ENCODE measurements at regions not wholly inside any gene's neighbourhood (a gene's known extent, or its start where the extent isn't known, plus 50 kb on each side); places are given as distances from the start of the nearest gene placed in this dataset.
A peak's percentile ranks its signal among the peaks of the same experiment; 100 is the strongest.

GRCh38 chr3:176931991-176932390 is 265.3 kb downstream of the TBL1XR1 start:
- DNase-seq, result no peak

- no peak for DNase-seq
These were observed 266.3 kb downstream of the TBL1XR1 start for GRCh38 chr3:176930942-176931341.

GRCh38 chr3:176928582-176928931 is 268.7 kb downstream of the TBL1XR1 start:
- DNase-seq, result no peak

- DNase-seq, result no peak
These were observed 269.3 kb downstream of the TBL1XR1 start for GRCh38 chr3:176927706-176928581.

GRCh38 chr3:176927280-176927679 is 270.0 kb downstream of the TBL1XR1 start:
- DNase-seq, result no peak

GRCh38 chr3:176926688-176927087 is 270.6 kb downstream of the TBL1XR1 start:
- DNase-seq, result no peak

GRCh38 chr3:176926034-176926433 is 271.2 kb downstream of the TBL1XR1 start:
- no peak for DNase-seq

GRCh38 chr3:176920766-176921160 is 276.5 kb downstream of the TBL1XR1 start:
- no peak for DNase-seq

- DNase-seq, result no peak
These were observed 277.2 kb downstream of the TBL1XR1 start for GRCh38 chr3:176919836-176920765.

- no peak for DNase-seq
These were observed 280.5 kb downstream of the TBL1XR1 start for GRCh38 chr3:176916777-176917176.

GRCh38 chr3:176914764-176915163 is 282.5 kb downstream of the TBL1XR1 start:
- DNase-seq, result no peak

GRCh38 chr3:176911579-176911978 is 285.7 kb downstream of the TBL1XR1 start:
- no peak for DNase-seq

- DNase-seq, result no peak
These were observed 288.2 kb downstream of the TBL1XR1 start for GRCh38 chr3:176909044-176909443.

GRCh38 chr3:176906046-176906905 is 291.0 kb downstream of the TBL1XR1 start:
- DNase-seq, result no peak

- no peak for DNase-seq
These were observed 292.0 kb downstream of the TBL1XR1 start for GRCh38 chr3:176905331-176905730.

GRCh38 chr3:176904506-176904905 is 292.8 kb downstream of the TBL1XR1 start:
- no peak for DNase-seq

- DNase-seq, result no peak
These were observed 300.6 kb downstream of the TBL1XR1 start for GRCh38 chr3:176896640-176897039.

GRCh38 chr3:176896165-176896564 is 301.1 kb downstream of the TBL1XR1 start:
- DNase-seq, result no peak

- DNase-seq, result no peak
These were observed 317.6 kb downstream of the TBL1XR1 start for GRCh38 chr3:176879710-176880109.

- no peak for DNase-seq
These were observed 324.0 kb downstream of the TBL1XR1 start for GRCh38 chr3:176873261-176873660.

- peak; percentile 40 to 48 for DNase-seq
These were observed 324.5 kb downstream of the TBL1XR1 start for GRCh38 chr3:176872771-176873209.

GRCh38 chr3:176870451-176870850 is 326.8 kb downstream of the TBL1XR1 start:
- DNase-seq, result no peak

All from AML-193 (cell line).